WTC11 (cell line): ENCODE measurements at regions not wholly inside any gene's neighbourhood (a gene's known extent, or its start where the extent isn't known, plus 50 kb on each side); places are given as distances from the start of the nearest gene placed in this dataset.

Experiments
- ATAC-seq: fragments of 200-7000 bp; cut with Tn5 transposase; 2 replicates; pipeline ENCODE4 v1.10.0; 2021; ENCODE audit warnings: mild to moderate bottlenecking, moderate library complexity
- CTCF ChIA-PET: fragments of 300-600 bp; sonication (Branson Sonifier 250); formaldehyde crosslinking; loops from one replicate; lab custom pipeline; 2021; ENCODE audit warnings: antibody characterized with exemption; lab: Charles Lee
- POLR2A ChIA-PET: fragments of 350-600 bp; sonication (Branson Sonifier 250); formaldehyde crosslinking; loops from one replicate; lab custom pipeline; 2021; ENCODE audit warnings: antibody characterized with exemption; lab: Charles Lee
- DNase-seq: peaks from one replicate; pipeline ENCODE4 v3.0.0; 2021; ENCODE audit warnings: low spot score
- H3K27ac Mint-ChIP-seq: 2 replicates; pipeline ENCODE4 v1.8.0; 2021; ENCODE audit warnings: mixed read lengths
- H3K27me3 Mint-ChIP-seq: 2 replicates; pipeline ENCODE4 v1.8.0; 2021; ENCODE audit warnings: low read depth, mild to moderate bottlenecking, moderate library complexity, mixed read lengths
- H3K36me3 Mint-ChIP-seq: 2 replicates; pipeline ENCODE4 v1.8.0; 2021; ENCODE audit warnings: mixed read lengths
- H3K4me1 Mint-ChIP-seq: 2 replicates; pipeline ENCODE4 v1.8.0; 2022; ENCODE audit warnings: mixed read lengths
- H3K4me3 Mint-ChIP-seq: 2 replicates; pipeline ENCODE4 v1.8.0; 2021; ENCODE audit warnings: mild to moderate bottlenecking, moderate library complexity, mixed read lengths
- H3K9me3 Mint-ChIP-seq: 2 replicates; pipeline ENCODE4 v1.8.0; 2021; ENCODE audit warnings: mixed read lengths
- ATF2 ChIP-seq: sonication (generic); formaldehyde crosslinking; IDR thresholded peaks from 2 replicates; pipeline ENCODE4 v1.8.1; 2022; ENCODE audit warnings: low read depth, missing genetic modification reagents, borderline replicate concordance
- ATF3 ChIP-seq: sonication (generic); formaldehyde crosslinking; conservative IDR thresholded peaks from 2 replicates; pipeline ENCODE4 v1.8.1; 2022; ENCODE audit warnings: mild to moderate bottlenecking, missing genetic modification reagents
- CREB1 ChIP-seq: sonication (generic); formaldehyde crosslinking; IDR thresholded peaks from 2 replicates; pipeline ENCODE4 v1.8.0; 2023; ENCODE audit warnings: mild to moderate bottlenecking, missing genetic modification reagents
- E2F1 ChIP-seq: sonication (generic); formaldehyde crosslinking; IDR thresholded peaks from 2 replicates; pipeline ENCODE4 v1.8.0; 2022; ENCODE audit warnings: mild to moderate bottlenecking, missing genetic modification reagents
- E2F4 ChIP-seq: sonication (generic); formaldehyde crosslinking; IDR thresholded peaks from 2 replicates; pipeline ENCODE4 v1.8.1; 2022; ENCODE audit warnings: low read depth, mild to moderate bottlenecking, moderate library complexity, missing genetic modification reagents, borderline replicate concordance
- ERG ChIP-seq: fragments of 250-450 bp; sonication (Bioruptor Pico); IDR thresholded peaks from 2 replicates; pipeline ENCODE4 v1.8.0; 2021; ENCODE audit warnings: mild to moderate bottlenecking
- GABPB1 ChIP-seq: sonication (generic); formaldehyde crosslinking; IDR thresholded peaks from 2 replicates; pipeline ENCODE4 v1.8.1; 2023; ENCODE audit warnings: mild to moderate bottlenecking, missing genetic modification reagents
- GRHL2 ChIP-seq: fragments of 250-450 bp; sonication (Bioruptor Pico); IDR thresholded peaks from 2 replicates; pipeline ENCODE4 v1.8.0; 2022; ENCODE audit warnings: mild to moderate bottlenecking, moderate library complexity; ENCODE audit not compliant: insufficient replicate concordance, severe bottlenecking
- HMGA2 ChIP-seq: fragments of 250-450 bp; sonication (Bioruptor Pico); IDR thresholded peaks from 2 replicates; pipeline ENCODE4 v1.4.0; 2021; ENCODE audit warnings: mild to moderate bottlenecking, moderate library complexity
- IRF1 ChIP-seq: sonication (generic); formaldehyde crosslinking; IDR thresholded peaks from 2 replicates; pipeline ENCODE4 v1.8.0; 2023; ENCODE audit warnings: missing genetic modification reagents
- JAZF1 ChIP-seq: fragments of 250-450 bp; sonication (Bioruptor Pico); IDR thresholded peaks from 2 replicates; pipeline ENCODE4 v1.9.0; 2021; ENCODE audit warnings: moderate library complexity, mild to moderate bottlenecking, inconsistent platforms
- MLX ChIP-seq: sonication (generic); formaldehyde crosslinking; IDR thresholded peaks from 2 replicates; pipeline ENCODE4 v1.8.1; 2023; ENCODE audit warnings: mild to moderate bottlenecking, missing genetic modification reagents, moderate library complexity
- NFYB ChIP-seq: sonication (generic); formaldehyde crosslinking; conservative IDR thresholded peaks from 2 replicates; pipeline ENCODE4 v1.8.0; 2022; ENCODE audit warnings: low read depth, missing genetic modification reagents
- OVOL2 ChIP-seq: fragments of 250-450 bp; sonication (Bioruptor Pico); IDR thresholded peaks from 2 replicates; pipeline ENCODE4 v1.9.0; 2021; ENCODE audit warnings: mild to moderate bottlenecking, borderline replicate concordance
- RELA ChIP-seq: sonication (generic); formaldehyde crosslinking; IDR thresholded peaks from 2 replicates; pipeline ENCODE4 v1.8.1; 2022; ENCODE audit warnings: missing genetic modification reagents, mild to moderate bottlenecking, borderline replicate concordance
- RORB ChIP-seq: fragments of 250-450 bp; sonication (Bioruptor Pico); IDR thresholded peaks from 2 replicates; pipeline ENCODE4 v1.9.0; 2021; ENCODE audit warnings: mild to moderate bottlenecking
- SMAD4 ChIP-seq: sonication (generic); formaldehyde crosslinking; IDR thresholded peaks from 2 replicates; pipeline ENCODE4 v1.8.0; 2022; ENCODE audit warnings: mild to moderate bottlenecking, missing genetic modification reagents
- TCF7 ChIP-seq: sonication (generic); formaldehyde crosslinking; IDR thresholded peaks from 2 replicates; pipeline ENCODE4 v1.8.0; 2022; ENCODE audit warnings: mild to moderate bottlenecking, low read depth, missing genetic modification reagents, moderate library complexity
- ZNF138 ChIP-seq: sonication (generic); formaldehyde crosslinking; conservative IDR thresholded peaks from 2 replicates; pipeline ENCODE4 v1.8.1; 2022; ENCODE audit warnings: mild to moderate bottlenecking, moderate library complexity, missing genetic modification reagents
- ZNF263 ChIP-seq: sonication (generic); formaldehyde crosslinking; IDR thresholded peaks from 2 replicates; pipeline ENCODE4 v1.8.1; 2022; ENCODE audit warnings: low read depth, mild to moderate bottlenecking, moderate library complexity, missing genetic modification reagents
- ZNF317 ChIP-seq: sonication (generic); formaldehyde crosslinking; IDR thresholded peaks from 2 replicates; pipeline ENCODE4 v1.8.1; 2023; ENCODE audit warnings: low read depth, mild to moderate bottlenecking, moderate library complexity, missing genetic modification reagents, borderline replicate concordance

- no peak for DNase-seq
- H3K4me3 Mint-ChIP-seq: no peak overlapping the region
- no peaks in the 10 kb centered on the region for H3K27me3 Mint-ChIP-seq
- CTCF ChIA-PET: no interaction called here
- H3K27ac Mint-ChIP-seq: no peak overlapping the region
- peaks cover 16% of the 10 kb centered on the region for H3K4me1 Mint-ChIP-seq
- ATAC-seq: no peak
- TF ChIP-seq ATF3: no peak
- TF ChIP-seq GRHL2 (CRISPR knock-in tag): no peak
- TF ChIP-seq GABPB1: no peak
- TF ChIP-seq ATF2 (CRISPR knock-in tag): no peak
- no peak for TF ChIP-seq E2F1 (CRISPR knock-in tag)
- TF ChIP-seq MLX (CRISPR knock-in tag): no peak
- TF ChIP-seq ZNF317: no peak
- no peak for TF ChIP-seq ERG (CRISPR knock-in tag)
- TF ChIP-seq JAZF1 (CRISPR knock-in tag): no peak
- no peak for TF ChIP-seq SMAD4 (CRISPR knock-in tag)
- no peak for TF ChIP-seq E2F4 (CRISPR knock-in tag)
- TF ChIP-seq OVOL2 (CRISPR knock-in tag): no peak
- no peaks in the 10 kb centered on the region for H3K36me3 Mint-ChIP-seq
- POLR2A ChIA-PET: no interaction called here
- H3K9me3 Mint-ChIP-seq: no peaks in the 10 kb centered on the region
Observed at GRCh38 chr3:76566211-76566534, 473.7 kb upstream of the ROBO2 start.

GRCh38 chr3:76566904-76567303 is 473.0 kb upstream of the ROBO2 start:
- H3K4me1 Mint-ChIP-seq: peaks cover 10% of the 10 kb centered on the region
- TF ChIP-seq NFYB (CRISPR knock-in tag): no peak
- no peak for TF ChIP-seq ZNF263
- no peak for TF ChIP-seq RORB (CRISPR knock-in tag)
- TF ChIP-seq IRF1 (CRISPR knock-in tag): no peak
- no peak for TF ChIP-seq HMGA2 (CRISPR knock-in tag)
- TF ChIP-seq JAZF1 (CRISPR knock-in tag): no peak
- TF ChIP-seq ZNF138 (CRISPR knock-in tag): no peak
- TF ChIP-seq RELA: no peak
- TF ChIP-seq TCF7 (CRISPR knock-in tag): no peak
- TF ChIP-seq CREB1 (CRISPR knock-in tag): no peak
- H3K9me3 Mint-ChIP-seq: no peaks in the 10 kb centered on the region
- H3K4me3 Mint-ChIP-seq: no peak overlapping the region
- DNase-seq: no peak
- H3K27me3 Mint-ChIP-seq: no peaks in the 10 kb centered on the region
- no peak overlapping the region for H3K27ac Mint-ChIP-seq
- CTCF ChIA-PET: no interaction called here
- H3K36me3 Mint-ChIP-seq: no peaks in the 10 kb centered on the region
- POLR2A ChIA-PET: no interaction called here
- ATAC-seq: no peak
